ENCODE measurements at regions not wholly inside any gene's neighbourhood (a gene's known extent, or its start where the extent isn't known, plus 50 kb on each side); places are given as distances from the start of the nearest gene placed in this dataset.
A peak's percentile ranks its signal among the peaks of the same experiment; 100 is the strongest.
"Not testable (repeated sequence)": the region's sequence is repeated elsewhere in the genome, so short reads cannot be mapped to it uniquely, and the experiment has no call there.

DNA sequence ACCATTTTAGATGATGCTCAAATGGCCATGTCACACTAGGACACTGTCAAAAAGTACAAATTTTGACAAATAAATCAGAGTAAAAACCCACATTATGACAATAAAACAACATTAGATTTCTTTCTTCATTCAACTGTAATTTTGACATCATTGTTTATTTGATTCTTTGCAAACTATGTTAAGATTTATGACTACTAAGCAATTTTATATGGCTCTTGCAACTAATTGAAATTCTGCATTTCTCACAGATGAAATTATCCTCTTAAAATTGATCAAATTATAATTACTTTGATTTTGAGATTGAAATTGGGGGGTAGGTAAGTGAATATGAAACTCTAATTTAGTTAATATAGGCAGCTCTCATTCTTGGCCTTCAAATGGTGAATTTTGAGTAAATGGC lies 59.8 kb downstream of the ATOH1 start:
- DNase-seq: no peak

DNA sequence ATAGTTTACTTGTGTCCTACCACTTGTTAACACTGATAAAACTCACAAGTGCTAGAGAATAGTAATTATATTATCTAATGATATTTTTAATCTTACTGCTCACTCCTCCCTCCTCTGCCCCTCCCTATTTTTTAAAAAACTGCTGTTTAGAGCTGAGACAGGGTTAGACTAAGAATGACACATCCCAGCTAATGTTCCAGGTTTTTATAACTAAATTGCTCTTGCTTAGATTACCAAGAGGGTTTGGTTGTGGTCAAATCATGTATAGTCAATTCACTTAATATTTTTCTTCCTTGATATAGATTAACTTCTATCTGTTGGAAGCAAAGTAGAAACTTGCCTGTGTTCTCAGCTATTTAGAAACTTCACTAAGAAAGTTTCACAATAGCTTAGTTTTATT lies 60.2 kb downstream of the ATOH1 start:
- DNase-seq: no peak

DNA sequence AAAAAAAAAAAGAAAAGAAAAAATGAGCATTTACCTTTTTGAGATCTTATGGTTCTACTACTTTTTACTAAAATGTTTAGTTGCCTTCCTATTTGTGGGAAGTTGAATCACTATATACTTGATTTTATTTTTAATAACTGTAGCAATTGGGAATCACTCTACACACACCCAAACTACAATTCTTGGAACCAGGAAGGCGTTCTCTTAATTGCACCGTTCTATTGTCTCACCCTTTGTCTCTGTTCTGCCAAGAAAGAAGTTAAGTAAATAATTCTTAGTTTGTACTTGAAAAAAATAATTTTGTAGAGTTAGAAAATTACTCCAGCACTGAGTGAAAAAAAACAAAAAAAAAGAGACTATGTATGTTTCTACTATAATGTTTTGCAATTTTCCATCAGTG lies 62.7 kb downstream of the ATOH1 start:
- DNase-seq: no peak

DNA sequence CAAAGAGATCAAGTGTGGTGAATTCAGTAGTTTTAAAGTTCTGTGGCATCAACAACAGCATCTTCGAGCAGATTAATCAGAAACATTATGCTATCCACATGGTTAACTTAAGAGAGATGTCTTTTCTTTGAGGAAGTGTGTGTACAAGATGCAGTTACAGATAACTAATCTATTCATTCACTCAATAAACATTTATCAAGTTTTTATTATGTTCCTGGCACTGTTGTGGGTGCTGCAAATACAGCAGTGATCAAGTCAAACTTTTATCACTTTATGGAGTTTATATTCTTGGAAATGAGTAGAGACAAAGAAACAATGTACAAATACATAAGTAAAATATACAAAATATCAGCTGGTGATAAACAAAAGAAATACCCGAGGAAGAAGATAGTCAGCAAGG lies 66.4 kb downstream of the ATOH1 start:
- DNase-seq: no peak

DNA sequence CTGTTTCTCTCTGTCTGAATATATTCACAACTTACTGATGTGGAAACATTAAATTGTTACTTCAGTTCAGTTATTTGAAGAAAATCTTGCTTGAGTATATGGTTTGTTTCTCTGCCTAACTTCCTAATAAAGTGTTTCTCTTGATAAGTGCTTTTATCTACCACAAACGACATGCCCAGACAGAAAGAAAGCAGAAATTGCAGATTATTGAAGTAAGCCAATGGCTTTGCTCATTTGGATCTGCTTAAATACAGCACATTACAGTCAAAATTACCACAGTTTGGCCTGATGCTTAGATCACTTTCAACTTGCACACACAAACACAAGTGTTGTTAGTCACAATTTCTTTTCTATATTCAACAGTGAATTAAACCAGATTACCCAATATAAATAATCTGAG lies 68.0 kb downstream of the ATOH1 start:
- DNase-seq: no peak

DNA sequence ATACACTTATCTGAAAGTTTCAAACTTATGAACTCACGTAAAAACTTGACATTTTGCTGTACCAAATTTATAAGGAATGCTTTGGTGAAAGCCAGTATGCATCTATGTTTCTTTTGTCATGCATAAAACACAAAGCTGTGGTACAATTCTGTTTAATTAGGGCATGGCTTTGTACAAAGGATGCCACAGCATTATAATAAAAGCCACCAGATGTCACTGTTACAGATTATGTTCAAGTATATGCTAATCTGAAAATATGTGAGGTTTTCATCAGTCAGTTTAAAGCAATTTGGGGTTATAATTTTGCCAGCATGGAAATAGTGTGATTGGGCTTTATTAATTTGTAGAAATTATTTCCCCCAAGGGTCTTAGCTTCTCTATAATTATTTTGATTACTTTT lies 69.0 kb downstream of the ATOH1 start:
- DNase-seq: peak; percentile 7

DNA sequence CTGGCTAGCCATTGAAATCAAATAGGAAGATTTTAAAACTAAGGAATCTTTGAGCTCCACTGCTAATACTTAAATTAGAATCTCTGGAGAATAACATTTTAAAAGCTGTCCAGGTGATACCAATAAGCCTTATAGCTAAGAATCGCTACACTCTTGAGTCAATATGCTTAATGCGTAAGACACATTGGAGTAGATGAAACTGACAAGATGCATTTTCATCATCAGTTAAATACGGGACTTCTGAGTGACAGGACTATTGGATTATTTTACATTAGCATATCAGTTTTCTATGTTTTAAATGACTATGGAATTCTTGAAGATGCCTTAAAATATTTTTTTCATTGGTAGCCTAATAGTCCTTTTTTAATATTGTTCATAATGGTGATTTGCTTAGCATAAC lies 80.2 kb downstream of the ATOH1 start:
- DNase-seq: no peak

DNA sequence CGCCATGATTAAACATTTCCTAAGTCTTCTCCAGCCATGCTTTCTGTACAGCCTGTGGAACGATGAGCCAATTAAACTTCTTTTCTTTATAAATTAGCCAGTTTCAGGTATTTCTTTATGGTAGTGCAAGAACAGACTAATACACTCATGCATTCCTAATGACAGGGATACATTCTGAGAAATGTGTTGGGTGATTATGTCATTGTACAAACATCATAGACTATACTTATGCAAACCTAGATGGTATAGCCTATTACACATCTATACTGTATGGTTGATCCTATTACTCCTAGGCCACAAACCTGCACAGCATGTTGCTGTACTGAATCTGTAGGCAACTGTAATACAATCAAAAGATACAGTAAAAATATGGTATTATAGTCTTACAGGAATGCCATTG lies 83.1 kb downstream of the ATOH1 start:
- DNase-seq: no peak

DNA sequence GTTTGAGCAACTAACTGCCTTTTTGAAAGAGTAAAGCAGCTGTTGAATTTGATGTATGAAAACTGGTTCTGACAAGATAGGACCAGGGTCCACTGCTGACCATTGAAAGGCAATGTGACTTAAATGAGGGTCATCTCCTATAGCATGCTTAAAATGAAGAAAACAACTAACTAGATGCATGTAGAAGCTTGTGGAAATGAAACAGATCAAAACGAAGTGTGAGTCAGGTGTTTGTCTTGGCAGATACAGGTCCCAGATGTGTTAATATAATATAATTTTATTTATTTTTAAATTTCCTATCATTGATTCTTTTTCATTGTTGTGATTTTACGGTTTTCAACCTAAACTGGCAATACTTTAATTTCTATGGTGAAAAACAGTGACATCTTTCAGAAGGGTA lies 83.6 kb downstream of the ATOH1 start:
- no peak for DNase-seq

DNA sequence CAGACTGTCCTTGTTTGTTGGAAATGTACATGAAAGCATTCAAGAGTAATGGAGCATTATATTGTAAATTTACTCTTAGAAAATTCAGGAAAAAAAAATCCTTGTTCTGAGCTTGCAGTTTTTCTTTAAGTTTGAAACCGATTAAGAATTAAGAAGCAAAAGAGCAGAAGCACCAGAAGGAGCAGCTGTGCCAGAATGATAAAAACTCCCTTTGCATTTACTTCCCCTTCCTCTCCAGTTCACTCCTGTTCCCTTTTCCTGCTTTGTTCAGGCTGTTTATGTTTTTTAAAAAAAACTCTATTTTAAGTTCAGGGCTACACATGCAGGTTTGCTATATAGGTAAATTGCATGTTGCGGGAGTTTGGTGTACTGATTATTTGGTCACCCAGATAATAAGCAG lies 90.3 kb downstream of the ATOH1 start:
- DNase-seq: no peak

DNA sequence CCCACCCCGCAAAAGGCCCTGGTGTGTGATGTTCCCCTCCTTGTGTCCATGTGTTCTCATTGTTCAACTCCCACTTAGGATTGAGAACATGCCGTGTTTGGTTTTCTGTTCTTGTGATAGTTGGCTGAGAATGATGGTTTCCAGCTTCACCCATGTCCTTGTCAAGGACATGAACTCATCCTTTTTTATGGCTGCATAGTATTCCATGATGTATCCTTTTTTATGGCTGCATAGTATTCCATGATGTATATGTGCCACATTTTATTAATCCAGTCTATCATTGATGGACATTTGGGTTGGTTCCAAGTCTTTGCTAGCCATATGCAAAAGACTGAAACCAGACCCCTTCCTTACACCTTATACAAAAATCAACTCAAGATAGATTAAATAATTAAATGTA lies 95.0 kb downstream of the ATOH1 start:
- not testable (repeated sequence) for DNase-seq

DNA sequence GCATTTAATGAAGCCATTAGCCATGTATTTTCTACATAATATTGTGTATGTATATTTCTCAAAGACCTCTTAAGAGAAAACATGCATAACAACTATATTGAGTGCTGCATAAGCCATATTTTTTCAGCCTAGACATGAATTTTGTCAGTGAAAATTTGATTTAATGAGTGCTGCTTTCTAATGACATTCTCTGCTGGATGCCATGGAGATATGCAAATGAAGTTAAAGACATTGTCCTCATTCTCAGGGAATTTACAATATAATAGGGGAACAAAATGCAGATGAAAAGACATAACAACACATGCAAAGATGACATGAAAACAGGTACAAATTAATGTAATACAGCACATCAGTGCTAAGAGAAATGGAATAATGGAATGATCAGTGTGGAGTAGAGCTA lies 118.7 kb downstream of the ATOH1 start:
- no peak for DNase-seq

DNA sequence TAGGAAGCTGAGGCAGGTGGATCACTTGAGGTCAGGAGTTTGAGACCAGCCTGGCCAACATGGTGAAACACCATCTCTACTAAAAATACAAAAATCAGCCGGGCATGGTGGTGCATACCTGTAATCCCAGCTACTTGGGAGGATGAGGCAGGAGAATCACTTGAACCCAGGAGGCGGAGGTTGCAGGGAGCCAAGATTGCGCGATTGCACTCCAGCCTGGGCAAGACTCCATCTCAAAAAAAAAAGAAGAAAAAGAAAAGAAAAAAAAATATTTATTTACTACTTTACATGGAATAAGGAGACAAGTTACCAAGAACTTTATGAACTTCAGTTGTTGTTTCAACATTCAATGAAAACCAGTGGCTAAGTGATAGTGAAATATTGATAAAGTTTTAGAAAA lies 121.7 kb downstream of the ATOH1 start:
- DNase-seq: not testable (repeated sequence)

DNA sequence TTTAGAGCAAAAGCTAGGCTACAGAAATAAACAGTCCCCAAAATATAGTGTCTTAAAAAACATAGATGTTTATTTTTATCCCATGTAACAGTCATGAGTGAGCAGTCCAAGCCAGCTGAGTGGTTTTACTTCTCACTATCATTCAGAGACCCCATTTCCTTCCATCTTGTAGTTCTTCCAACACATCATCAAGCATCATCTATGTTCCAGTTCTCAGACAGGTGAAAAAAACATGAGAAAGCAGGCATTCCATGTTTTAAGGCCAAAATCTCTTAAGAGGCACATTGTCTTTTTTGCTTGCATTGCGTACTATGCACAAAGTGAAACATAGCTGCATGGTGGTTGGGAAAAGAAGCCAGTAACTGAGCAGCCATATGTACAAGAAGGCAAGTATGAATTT lies 128.6 kb downstream of the ATOH1 start:
- DNase-seq: no peak

DNA sequence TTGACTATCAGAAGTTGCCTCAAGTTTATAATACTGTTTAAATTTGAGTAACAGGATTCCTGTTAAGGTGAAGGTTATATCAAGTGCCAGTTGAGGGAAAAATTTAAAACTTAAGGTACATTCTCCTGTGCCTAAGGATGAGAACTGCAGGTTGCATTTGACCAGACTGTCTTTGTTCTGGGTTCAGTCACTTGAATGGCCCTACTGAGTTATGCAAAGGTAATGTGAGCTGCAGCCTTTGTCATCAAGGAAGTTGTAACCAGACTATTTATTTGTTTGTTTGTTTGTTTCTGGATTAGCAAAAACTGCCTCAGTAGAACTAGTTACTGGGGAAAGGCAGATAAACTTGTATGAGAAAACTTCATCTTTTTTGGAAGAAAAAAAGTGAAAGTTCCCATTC lies 131.9 kb downstream of the ATOH1 start:
- DNase-seq: no peak

DNA sequence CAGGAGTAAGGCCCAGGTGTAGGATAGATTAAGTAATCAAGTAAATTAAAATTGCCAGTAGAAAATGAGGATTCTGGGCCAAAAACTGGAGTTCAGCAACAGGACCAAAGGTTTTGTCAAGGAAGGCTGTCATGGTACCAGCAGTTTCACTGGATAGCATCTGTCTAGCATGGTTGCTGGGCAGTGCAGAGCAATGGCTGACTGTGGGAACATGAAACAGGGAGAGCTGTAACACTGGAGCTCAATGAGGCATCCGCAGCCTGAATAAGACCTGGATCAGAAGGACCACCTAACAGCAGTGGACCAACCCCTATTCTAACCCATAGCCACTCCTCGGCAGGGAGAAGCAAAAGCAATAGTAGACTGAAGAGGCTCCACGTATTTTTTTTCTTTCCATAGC lies 132.4 kb downstream of the ATOH1 start:
- no peak for DNase-seq

DNA sequence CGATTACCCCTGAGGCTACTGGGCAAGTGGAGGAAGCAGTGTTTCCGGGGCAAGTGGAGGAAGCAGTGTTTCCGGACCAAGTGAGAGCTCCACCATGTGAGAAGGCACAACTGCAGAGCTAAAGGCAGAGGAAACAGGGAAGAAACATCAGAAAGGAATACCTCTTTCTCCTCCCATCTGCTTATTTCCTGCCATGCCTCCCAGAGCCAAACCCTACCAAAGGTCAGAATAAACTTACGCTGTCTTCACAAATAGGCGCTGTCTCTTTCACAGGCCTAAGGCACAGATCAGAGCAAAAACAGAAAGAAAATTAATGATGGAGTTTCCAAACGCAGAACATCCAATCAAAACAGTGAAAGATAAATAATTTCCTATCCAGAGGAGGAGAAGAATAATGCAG lies 153.0 kb downstream of the ATOH1 start:
- no peak for DNase-seq

DNA sequence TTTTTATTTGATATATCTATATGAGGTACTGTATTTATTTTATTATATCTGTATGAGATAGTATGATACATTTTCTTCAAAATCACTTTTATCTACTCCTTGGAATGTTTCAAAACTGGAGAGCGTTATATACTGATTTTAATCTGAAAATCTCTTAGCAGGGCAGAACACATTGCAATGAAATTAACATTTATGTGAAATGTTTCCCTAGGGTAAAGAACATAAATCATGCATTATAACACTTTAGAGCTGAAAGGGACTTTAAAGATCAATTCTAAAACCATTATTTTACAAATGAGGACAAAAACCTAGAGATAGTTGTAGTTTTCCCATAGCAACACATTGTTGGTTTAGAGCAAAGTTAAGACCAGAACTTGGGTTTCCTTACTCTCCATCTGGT lies 153.7 kb downstream of the ATOH1 start:
- DNase-seq: no peak

DNA sequence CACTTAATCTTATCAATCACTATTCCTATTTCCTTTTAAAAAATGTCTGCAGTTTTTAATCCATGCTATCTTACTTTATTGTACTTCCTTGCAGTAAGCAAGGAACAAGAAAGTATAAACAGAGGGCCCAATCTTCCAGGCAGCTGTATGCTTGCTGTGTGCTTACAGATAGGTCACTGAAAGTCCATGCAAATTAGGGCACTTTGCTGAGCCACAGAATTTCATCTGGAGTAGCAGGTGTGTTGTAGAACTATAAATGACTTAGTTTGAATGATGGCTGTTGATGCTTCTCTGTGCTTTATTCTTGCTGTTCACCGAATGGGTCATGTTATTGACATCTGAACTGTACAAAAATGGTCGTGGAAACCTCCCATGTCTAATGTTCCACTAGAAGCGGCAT lies 154.6 kb downstream of the ATOH1 start:
- DNase-seq: no peak

DNA sequence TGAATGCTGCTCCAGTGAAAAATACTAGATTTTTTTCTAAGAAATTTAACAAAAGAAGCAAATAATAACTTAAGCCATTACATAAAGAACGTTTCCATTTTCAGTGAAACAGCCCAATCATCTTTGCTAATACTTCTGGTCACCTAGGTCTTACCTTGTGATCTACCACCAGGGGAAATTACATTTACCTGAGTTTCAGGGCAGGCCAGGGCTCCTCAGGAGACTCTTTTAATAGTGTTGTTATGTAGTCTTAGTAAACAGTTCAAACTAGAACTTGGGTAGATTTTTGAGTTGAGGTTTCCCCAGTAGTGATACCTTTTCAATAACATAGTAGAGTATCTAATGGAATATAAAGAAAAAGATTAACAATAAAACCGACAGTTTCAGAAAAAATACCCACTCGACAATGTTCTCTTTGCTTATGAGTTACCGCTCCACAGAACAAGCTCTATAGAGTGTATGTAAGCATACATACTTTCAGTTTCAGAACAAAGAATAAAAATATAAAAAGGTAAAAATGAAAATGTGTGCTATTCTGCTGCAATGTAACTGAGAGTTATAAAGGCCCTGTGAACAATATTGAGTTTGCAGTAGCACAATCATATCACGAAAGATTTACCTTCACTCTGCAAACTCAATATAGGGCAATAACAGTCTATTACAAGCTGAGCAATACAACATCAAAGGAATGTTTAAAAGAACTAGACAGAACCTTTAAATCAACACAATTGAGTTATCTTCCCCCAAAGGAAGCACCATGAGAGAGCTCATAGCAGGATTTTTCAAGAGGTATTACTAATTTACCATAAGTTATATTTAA lies 165.8 kb downstream of the ATOH1 start:
- DNase-seq: no peak

DNA sequence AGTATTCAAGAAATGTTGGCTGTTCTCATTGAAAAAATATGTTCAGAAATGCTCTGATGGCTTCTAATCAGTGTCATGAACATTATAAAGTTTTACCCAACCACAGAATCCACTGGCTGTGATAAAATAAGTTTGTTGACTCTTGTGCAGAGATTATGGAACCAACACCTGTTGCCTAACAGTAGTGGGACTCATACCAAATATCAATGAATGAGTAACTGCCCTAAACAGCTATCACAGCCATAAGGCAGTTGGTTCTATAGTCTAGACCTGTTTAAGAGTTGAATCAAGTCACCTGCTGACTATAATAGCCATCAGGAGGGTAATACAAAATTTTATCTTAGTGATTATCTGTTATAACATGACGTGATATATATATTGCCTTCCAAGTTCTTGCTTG lies 168.3 kb downstream of the ATOH1 start:
- no peak for DNase-seq

DNA sequence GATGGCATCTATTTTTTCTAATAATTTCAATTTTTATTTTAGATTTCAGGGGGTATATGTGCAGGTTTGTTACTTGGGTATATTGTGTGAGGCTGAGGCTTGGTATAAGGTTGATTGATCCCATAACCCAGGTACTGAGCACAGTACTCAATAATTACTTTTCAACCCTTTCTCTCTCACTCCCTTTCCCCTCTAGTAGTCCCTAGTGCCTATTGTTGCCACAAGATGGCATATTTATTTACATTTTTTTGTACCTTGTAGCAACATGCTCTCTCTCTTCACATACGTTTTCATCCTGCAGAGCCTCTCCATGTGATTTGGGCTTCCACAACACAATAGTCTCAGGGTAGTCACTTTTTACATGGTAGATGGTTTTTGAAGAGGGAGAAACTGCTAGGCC lies 172.0 kb downstream of the ATOH1 start:
- DNase-seq: no peak

DNA sequence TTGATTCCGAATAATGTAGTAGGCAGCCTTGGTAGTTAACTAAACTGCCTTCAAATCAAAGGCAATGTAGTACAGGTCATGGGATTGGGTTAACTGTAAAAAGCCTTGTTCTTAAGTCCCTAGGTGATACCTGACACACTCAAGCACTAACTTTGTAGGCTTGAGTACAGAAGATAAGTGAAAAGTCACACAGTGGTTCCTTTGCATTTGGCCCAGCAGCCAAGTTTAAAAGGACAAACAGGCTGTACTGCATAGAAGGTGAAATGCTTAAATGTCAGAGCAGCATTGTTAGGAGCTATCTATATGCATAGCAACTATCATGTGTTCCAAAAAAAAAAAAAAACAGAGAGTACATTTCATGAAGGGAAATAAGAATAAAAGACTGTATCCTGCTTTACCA lies 178.4 kb downstream of the ATOH1 start:
- DNase-seq: no peak

DNA sequence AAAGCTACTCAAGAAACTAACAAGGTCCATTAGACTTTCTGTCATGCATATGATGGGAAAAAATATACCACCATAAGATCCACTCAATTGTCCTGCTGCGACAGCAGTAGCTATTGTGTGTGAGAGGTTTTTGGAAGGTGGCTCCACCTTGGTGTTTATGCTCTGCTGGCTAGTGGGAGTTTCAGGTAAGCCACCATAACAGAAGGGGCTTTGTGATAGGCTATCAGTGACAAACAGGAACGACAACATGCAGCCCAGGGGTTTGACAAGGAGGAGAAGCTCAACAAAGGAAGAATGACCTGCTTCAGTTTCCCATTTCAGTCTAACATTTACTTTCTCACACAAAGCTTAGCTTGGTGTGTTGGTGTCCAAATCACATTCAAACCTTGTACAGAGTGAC lies 182.6 kb downstream of the ATOH1 start:
- no peak for DNase-seq

DNA sequence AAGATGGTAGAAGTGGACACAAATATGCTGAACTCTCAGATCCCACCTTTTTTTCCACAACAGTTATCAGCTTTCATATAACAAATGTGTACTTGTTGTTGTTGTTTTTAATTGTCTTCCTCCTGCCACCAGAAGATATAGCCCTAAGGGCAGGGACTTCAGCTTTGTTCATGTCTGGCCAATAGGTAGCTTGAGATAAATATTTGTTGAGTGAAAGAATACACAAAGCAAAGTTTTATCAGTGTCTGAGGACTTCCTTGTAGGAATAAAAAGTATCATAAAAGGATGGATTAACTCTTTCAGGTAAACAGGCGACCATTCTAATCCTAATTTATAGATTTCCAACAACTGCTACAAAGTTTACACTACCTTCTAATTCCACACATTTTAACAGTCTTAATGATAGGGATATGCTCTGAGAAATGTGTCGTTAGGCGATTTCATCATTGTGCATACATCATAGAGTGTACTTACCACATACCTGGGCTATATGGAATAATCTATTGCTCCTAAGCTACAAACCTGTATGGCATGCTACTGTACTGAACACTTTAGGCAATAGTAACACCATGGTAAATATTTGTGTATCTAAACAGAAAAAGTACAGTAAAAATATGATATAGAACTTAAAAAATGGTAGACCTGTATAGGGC lies 186.1 kb downstream of the ATOH1 start:
- no peak for DNase-seq

All from NCI-H345 (cell line).